ES-I3 (cell line): ENCODE measurements at regions not wholly inside any gene's neighbourhood (a gene's known extent, or its start where the extent isn't known, plus 50 kb on each side); places are given as distances from the start of the nearest gene placed in this dataset.
A peak's percentile ranks its signal among the peaks of the same experiment; 100 is the strongest.
"Not testable (repeated sequence)": the region's sequence is repeated elsewhere in the genome, so short reads cannot be mapped to it uniquely, and the experiment has no call there.

Experiments
- H3K36me3 ChIP-seq: 2 replicates; pipeline ENCODE4 v1.6.1; 2013; ENCODE audit warnings: mild to moderate bottlenecking, low read length, control low read depth, moderate library complexity; ENCODE audit not compliant: insufficient read depth
- H3K4me1 ChIP-seq: 2 replicates; pipeline ENCODE4 v1.6.1; 2013; ENCODE audit warnings: mild to moderate bottlenecking, control low read depth, low read length; ENCODE audit not compliant: insufficient read depth
- H3K9ac ChIP-seq: 2 replicates; pipeline ENCODE4 v1.6.1; 2013; ENCODE audit warnings: low read depth, mild to moderate bottlenecking, low read length, moderate library complexity
- H3K9me3 ChIP-seq: 2 replicates; pipeline ENCODE4 v1.6.1; 2013; ENCODE audit warnings: mild to moderate bottlenecking, low read length, moderate library complexity; ENCODE audit not compliant: control insufficient read depth, insufficient read depth

DNA sequence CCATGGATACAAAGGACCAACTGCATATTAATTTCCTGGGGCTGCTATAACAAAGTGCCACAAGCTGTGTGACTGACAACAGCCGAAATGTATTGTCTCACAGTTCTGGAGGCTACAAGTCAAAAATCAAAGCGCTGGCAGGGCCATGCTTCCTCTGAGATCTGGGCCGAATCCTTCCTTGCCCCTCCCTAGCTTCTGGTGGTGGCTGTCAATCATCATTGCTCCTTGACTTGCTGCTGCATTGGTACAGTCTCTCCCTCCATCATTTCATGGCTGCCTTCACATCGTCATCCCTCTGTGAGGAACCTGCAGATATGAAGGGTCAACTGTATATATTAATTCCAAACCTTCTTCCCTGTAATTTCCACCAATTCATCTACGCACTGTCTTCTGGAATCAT is 118.3 kb downstream of the EXOC5 start:
- H3K36me3 ChIP-seq = no peaks in the 10 kb centered on the region
- no peak overlapping the region for H3K9ac ChIP-seq
- no peaks in the 10 kb centered on the region for H3K9me3 ChIP-seq
- no peaks in the 10 kb centered on the region for H3K4me1 ChIP-seq

DNA sequence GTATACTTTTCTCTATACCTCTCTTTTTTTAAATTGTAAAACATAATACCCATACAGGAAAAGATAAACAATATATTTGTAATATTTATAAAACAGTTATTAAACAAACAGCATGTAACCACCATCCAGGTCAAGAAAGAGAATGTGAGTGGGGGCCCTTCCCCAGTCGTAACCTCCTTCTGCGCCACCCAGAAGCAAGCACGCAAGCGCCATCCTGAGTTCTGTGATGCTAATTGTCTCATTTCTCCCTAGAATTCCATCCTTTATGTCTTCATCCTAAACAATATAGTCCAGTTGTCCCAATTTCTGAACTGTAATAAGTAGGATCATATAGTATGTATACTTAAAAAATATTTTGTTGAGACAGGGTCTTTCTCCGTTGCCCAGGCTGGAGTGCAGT is 129.5 kb downstream of the EXOC5 start:
- peaks cover 4% of the 10 kb centered on the region; the same call in 1 of the 2 replicates for H3K4me1 ChIP-seq
- H3K9ac ChIP-seq = no peak overlapping the region
- no peaks in the 10 kb centered on the region for H3K36me3 ChIP-seq
- no peaks in the 10 kb centered on the region for H3K9me3 ChIP-seq

DNA sequence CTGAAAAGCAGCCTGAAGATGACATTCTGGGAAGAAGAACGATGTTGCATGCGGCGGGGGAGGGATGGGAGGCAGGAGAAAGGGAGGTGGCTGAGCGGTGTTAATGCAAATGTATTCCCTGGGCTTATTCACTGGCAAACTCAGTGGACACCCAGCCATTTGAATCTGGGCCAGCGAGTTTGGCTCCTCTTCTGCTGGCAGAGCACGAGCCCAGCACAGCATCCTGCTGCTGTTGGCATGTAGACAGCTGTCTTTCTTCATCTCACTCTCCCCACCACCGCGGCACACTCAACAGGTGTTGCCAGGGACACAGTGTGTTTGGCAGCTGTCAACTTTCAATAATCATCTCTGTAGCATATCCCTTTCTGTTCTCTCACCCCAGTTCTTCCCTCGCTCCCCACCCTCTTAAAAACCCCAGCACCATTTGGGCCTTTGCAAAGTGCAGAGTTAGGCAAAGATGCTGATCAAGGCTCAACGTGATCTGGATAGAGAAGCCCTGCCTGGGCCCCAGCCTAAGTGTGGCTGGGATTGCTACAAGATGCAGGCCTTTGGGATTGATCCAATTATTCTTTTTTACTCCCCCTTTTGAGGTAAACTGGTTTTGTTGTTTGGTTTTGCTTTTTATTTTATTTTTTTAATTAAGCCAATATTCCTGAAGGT is 131.9 kb downstream of the EXOC5 start:
- Histone ChIP-seq H3K9me3 (no peaks in the 10 kb centered on the region), H3K9ac (no peak overlapping the region)

DNA sequence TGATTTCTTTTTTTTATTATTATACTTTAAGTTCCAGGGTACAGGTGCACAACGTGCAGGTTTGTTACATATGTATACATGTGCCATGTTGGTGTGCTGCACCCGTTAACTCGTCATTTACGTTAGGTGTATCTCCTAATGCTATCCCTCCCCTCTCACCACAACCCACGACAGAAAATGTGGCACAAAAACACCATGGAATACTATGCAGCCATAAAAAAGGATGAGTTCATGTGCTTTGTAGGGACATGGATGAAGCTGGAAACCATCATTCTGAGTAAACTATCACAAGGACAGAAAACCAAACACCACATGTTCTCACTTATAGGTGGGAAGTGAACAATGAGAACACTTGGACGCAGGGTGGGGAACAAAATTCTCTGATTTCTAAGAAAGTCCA is 140.9 kb downstream of the EXOC5 start:
- not testable (repeated sequence) for H3K9me3 ChIP-seq, H3K4me1 ChIP-seq, H3K9ac ChIP-seq, H3K36me3 ChIP-seq

More for the DNA sequence above, 131.9 kb downstream of the EXOC5 start:
- peaks cover 4% of the 10 kb centered on the region; the same call in 1 of the 2 replicates for H3K4me1 ChIP-seq
- no peaks in the 10 kb centered on the region for H3K36me3 ChIP-seq

- H3K36me3 ChIP-seq = no peaks in the 10 kb centered on the region
- H3K9me3 ChIP-seq = no peaks in the 10 kb centered on the region
- H3K4me1 ChIP-seq = no peaks in the 10 kb centered on the region
- no peak overlapping the region for H3K9ac ChIP-seq
Measured at GRCh38 chr14:57122129-57122528, 146.6 kb downstream of the EXOC5 start.

DNA sequence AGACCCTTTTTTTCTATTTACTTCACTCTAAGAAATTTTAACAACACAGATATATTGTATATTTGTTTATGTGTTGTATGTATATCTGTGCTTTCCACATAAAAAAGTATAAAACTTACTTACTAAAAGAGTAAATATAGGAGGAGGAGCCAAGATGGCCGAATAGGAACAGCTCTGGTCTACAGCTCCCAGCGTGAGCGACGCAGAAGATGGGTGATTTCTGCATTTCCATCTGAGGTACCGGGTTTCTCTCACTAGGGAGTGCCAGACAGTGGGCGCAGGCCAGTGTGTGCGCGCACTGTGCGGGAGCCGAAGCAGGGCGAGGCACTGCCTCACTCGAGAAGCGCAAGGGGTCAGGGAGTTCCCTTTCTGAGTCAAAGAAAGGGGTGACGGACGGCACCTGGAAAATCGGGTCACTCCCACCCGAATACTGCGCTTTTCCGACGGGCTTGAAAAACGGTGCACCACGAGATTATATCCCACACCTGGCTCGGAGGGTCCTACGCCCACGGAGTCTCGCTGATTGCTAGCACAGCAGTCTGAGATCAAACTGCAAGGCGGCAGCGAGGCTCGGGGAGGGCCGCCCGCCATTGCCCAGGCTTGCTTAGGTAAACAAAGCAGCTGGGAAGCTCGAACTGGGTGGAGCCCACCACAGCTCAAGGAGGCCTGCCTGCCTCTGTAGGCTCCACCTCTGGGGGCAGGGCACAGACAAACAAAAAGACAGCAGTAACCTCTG is 156.5 kb downstream of the EXOC5 start:
- not testable (repeated sequence) for H3K36me3 ChIP-seq, H3K4me1 ChIP-seq, H3K9me3 ChIP-seq
- peak overlapping the region; percentile 41 for H3K9ac ChIP-seq

DNA sequence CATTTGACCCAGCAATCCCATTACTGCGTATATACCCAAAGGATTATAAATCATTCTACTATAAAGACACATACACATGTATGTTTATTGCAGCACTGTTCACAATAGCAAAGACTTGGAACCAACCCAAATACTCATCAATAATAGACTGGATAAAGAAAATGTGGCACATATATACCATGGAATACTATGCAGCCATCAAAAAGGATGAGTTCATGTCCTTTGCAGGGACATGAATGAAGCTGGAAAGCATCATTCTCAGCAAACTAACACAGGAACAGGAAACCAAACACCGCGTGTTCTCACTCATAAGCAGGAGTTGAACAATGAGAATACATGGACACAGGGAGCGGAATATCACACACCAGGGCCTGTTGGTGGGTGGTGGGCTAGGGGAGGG is 158.3 kb downstream of the EXOC5 start:
- H3K4me1 ChIP-seq, H3K9me3 ChIP-seq, H3K36me3 ChIP-seq, H3K9ac ChIP-seq: not testable (repeated sequence)

DNA sequence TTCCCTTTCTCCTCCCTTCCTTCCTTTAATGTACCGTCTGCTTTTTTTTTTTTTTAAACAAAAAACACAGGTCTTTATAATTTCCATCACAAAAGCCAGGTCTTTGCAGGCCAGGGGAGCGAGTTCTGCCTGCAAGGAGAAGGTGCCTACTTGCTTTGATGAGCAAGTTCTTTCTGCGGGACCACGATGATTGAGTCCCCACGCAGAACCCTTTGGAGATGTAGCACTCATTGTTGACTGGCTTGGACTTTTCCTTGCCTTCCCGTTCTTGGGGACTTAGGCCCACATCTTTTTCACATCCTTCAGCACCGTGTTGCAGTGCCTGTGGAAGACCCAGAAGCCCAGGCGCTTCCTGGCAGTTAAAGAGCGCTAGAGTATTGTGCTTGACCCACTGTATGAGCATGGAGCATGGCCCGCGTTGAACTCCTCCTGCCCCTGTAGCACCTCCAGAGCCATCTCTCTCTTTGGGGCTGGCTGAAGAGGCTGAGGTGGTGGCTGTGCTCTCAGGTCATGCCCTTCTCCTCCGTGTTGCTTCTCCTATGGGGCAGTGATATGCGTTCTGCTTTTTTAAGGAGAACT is 177.6 kb downstream of the EXOC5 start:
- Histone ChIP-seq H3K9me3 (no peaks in the 10 kb centered on the region; the same call in 1 of the 2 replicates), H3K9ac (no peak overlapping the region), H3K4me1 (no peaks in the 10 kb centered on the region), H3K36me3 (no peaks in the 10 kb centered on the region; the same call in 1 of the 2 replicates)

- no peaks in the 10 kb centered on the region; the same call in 1 of the 2 replicates for H3K36me3 ChIP-seq
- H3K4me1 ChIP-seq = no peaks in the 10 kb centered on the region
- no peak overlapping the region for H3K9ac ChIP-seq
- H3K9me3 ChIP-seq = no peaks in the 10 kb centered on the region; the same call in 1 of the 2 replicates
Measured at GRCh38 chr14:57089901-57090300, 178.8 kb downstream of the EXOC5 start.

DNA sequence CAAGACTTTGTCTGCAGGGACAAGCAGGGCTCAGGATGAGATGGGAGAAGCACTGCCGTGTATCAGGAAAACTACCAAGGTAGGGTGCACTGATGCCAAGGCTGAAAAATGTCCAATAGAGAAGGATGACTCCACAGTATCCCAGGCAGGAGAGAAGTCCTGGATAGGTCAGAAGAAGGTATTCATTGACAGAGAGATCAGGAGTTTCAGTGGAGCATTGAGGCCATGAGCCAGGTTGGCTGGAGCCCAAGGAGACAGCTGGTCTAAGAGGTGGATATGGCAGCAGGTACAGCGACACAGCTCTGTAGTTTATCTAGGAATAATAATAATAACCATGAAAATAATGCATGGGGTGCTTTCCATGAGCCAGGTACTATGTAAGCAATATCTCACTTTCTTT is 180.9 kb downstream of the EXOC5 start:
- no peak overlapping the region for H3K9ac ChIP-seq
- no peaks in the 10 kb centered on the region for H3K4me1 ChIP-seq
- no peaks in the 10 kb centered on the region for H3K9me3 ChIP-seq
- H3K36me3 ChIP-seq = no peaks in the 10 kb centered on the region; the same call in 1 of the 2 replicates

DNA sequence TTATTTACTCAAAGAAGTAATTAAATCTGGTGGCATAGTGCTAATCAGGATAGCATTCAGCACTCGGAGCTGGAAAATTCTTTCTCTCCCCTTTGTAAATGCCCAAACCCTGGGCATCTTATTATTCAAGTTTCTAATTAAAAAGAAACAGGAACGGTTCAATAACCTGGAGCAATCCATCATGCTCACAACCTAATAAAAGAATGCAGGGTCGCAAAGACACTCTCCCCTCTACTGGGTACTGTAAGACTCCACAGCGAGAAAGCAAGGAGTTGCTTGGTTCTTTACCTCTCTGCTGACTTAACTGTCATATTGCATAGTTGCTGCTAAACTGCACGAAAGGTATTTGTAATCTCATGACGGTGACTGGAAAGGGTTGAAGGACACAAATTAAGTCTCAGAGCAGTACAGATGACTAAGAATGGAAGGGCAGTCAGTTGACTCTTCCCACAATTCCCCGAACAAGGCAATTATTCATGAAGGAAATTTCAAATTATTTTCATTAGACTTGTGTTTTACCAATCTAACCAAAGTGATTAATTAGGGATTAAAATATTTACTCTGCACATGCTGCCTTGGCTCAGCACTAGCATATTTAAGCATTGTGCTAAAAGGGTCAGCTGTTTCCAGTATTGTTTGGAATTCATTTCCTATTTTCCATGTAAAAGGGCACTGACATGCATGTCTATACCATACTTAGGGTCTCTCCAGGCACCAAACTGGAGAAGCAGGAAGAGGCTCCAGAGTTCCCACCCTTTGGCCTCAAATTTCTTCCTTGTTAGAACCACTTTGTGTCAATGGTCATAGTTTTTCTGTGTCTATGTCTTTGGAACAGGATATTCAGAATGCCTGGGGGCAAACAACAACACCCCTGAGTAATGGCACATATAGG is 182.2 kb downstream of the EXOC5 start:
- no peaks in the 10 kb centered on the region for H3K9me3 ChIP-seq
- H3K9ac ChIP-seq = no peak overlapping the region
- H3K4me1 ChIP-seq = no peaks in the 10 kb centered on the region
- no peaks in the 10 kb centered on the region; the same call in 1 of the 2 replicates for H3K36me3 ChIP-seq

- H3K36me3 ChIP-seq = no peaks in the 10 kb centered on the region; the same call in 1 of the 2 replicates
- H3K9me3 ChIP-seq = no peaks in the 10 kb centered on the region
- no peaks in the 10 kb centered on the region for H3K4me1 ChIP-seq
- no peak overlapping the region for H3K9ac ChIP-seq
Measured at GRCh38 chr14:57085801-57086200, 182.9 kb downstream of the EXOC5 start.

DNA sequence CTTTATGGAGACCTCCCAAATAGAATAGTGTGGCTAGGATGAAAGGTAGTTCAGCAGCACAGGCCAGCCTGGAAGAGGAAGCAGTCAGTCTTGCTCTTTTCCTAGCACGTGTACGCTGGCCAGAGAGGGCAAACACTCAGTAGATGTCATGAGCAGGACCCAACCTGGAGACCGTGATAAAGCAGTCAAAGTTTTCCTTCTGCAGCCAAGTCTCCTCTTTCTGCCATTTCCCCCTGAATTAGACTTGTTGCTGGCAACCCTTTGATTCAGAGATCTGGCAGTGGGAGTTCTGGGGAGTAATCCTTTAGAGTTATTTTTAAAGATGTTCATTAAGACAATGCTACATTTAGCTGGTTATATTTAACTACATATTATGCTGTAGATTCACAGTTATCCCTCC is 183.7 kb downstream of the EXOC5 start:
- no peaks in the 10 kb centered on the region; the same call in 1 of the 2 replicates for H3K36me3 ChIP-seq
- no peaks in the 10 kb centered on the region for H3K4me1 ChIP-seq
- H3K9me3 ChIP-seq = no peaks in the 10 kb centered on the region
- no peak overlapping the region for H3K9ac ChIP-seq

DNA sequence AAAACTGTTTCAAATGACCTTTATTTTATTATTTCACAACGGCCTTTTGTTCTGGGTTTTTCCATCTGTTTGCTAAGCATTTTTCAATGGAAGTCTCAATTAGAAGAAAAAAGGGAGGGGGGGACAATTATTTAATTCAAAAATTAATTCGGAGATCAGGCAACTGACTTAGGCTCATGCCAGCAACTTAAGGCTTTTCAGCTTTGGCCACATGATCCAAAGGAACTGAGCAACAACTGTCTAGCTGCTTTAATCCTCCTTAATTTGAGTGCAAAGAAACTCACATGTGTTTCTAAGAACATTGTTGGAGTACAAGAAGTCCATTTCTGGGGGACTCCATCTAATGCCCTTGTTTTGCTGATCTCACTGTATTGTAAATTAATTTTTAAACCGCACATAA is 188.0 kb downstream of the EXOC5 start:
- no peaks in the 10 kb centered on the region for H3K4me1 ChIP-seq
- no peaks in the 10 kb centered on the region for H3K36me3 ChIP-seq
- no peak overlapping the region for H3K9ac ChIP-seq
- H3K9me3 ChIP-seq = no peaks in the 10 kb centered on the region
